IMR-90 (cell line): ENCODE measurements at regions not wholly inside any gene's neighbourhood (a gene's known extent, or its start where the extent isn't known, plus 50 kb on each side); places are given as distances from the start of the nearest gene placed in this dataset.

ENCODE experiments used
- ATAC-seq: fragments of 200-7000 bp; cut with Tn5 transposase; 2 replicates; pipeline ENCODE4 v1.9.1; 2020; ENCODE audit warnings: low read depth, mild to moderate bottlenecking, moderate library complexity
- BruUV-seq: library from RNA; stranded (reverse); fragments of 400-500 nt; replicated peaks from 2 replicates; lab custom pipeline; 2021; lab: Mats Ljungman, UMichigan
- CTCF ChIA-PET: fragments of 300-600 bp; formaldehyde crosslinking; extraction: SDS; loops from one replicate; lab custom pipeline; 2021; ENCODE audit warnings: antibody characterized with exemption; lab: Yijun Ruan, JAX
- POLR2A ChIA-PET: fragments of 300-600 bp; sonication (Branson Sonifier 250); formaldehyde crosslinking; loops from one replicate; lab custom pipeline; 2022; ENCODE audit warnings: antibody characterized with exemption; ENCODE audit not compliant: unreplicated experiment; lab: Charles Lee
- DNase-seq: peaks from one replicate; pipeline ENCODE4 v3.0.0; 2013
- H2AFZ ChIP-seq: replicated peaks from 2 replicates; pipeline ENCODE3; 2013; ENCODE audit warnings: low read length, mild to moderate bottlenecking; ENCODE audit not compliant: poor library complexity
- H2AK5ac ChIP-seq: 2 replicates; pipeline ENCODE4 v1.6.1; 2013; ENCODE audit warnings: low read depth, low read length, inconsistent platforms
- H2AK9ac ChIP-seq: replicated peaks from 2 replicates; pipeline ENCODE3; 2013; ENCODE audit warnings: mild to moderate bottlenecking, low read depth, low read length, moderate library complexity; ENCODE audit not compliant: poor library complexity
- H2BK120ac ChIP-seq: 2 replicates; pipeline ENCODE4 v1.6.1; 2013; ENCODE audit warnings: low read depth, low read length, inconsistent platforms
- H2BK15ac ChIP-seq: 3 replicates; pipeline ENCODE4 v1.6.1; 2013; ENCODE audit warnings: low read depth, low read length, inconsistent platforms
- H2BK20ac ChIP-seq: 2 replicates; pipeline ENCODE4 v1.6.1; 2013; ENCODE audit warnings: low read depth, mild to moderate bottlenecking, inconsistent platforms, low read length, moderate library complexity
- H2BK5ac ChIP-seq: 2 replicates; pipeline ENCODE4 v1.6.1; 2013; ENCODE audit warnings: mild to moderate bottlenecking, low read depth, low read length, inconsistent platforms; ENCODE audit not compliant: poor library complexity, severe bottlenecking
- H3K14ac ChIP-seq: replicated peaks from 2 replicates; pipeline ENCODE4 v1.6.1; 2013; ENCODE audit warnings: low read depth, low read length, inconsistent platforms
- H3K18ac ChIP-seq: 2 replicates; pipeline ENCODE4 v1.6.1; 2013; ENCODE audit warnings: low read depth, low read length, control low read depth
- H3K23ac ChIP-seq: 2 replicates; pipeline ENCODE4 v1.6.1; 2013; ENCODE audit warnings: low read depth, low read length, inconsistent platforms
- H3K27ac ChIP-seq: 2 replicates; pipeline ENCODE4 v1.5.1; 2013; ENCODE audit warnings: mild to moderate bottlenecking, control low read depth, low read length; ENCODE audit not compliant: insufficient read depth
- H3K27me3 ChIP-seq: 2 replicates; pipeline ENCODE4 v1.6.1; 2013; ENCODE audit warnings: low read length; ENCODE audit not compliant: control insufficient read depth, insufficient read depth
- H3K36me3 ChIP-seq: 2 replicates; pipeline ENCODE4 v1.6.1; 2013; ENCODE audit warnings: low read length, mixed read lengths; ENCODE audit not compliant: control insufficient read depth, insufficient read depth
- H3K4ac ChIP-seq: 2 replicates; pipeline ENCODE4 v1.6.1; 2013; ENCODE audit warnings: low read depth, low read length, inconsistent platforms
- H3K4me1 ChIP-seq: 2 replicates; pipeline ENCODE4 v1.6.1; 2013; ENCODE audit warnings: low read length, mixed read lengths; ENCODE audit not compliant: control insufficient read depth, insufficient read depth
- H3K4me2 ChIP-seq: 2 replicates; pipeline ENCODE4 v1.6.1; 2013; ENCODE audit warnings: low read depth, mild to moderate bottlenecking, control low read depth, low read length, moderate library complexity
- H3K4me3 ChIP-seq: 2 replicates; pipeline ENCODE4 v1.5.1; 2013; ENCODE audit warnings: low read depth, mild to moderate bottlenecking, control low read depth, low read length, moderate library complexity; ENCODE audit not compliant: insufficient read depth
- H3K56ac ChIP-seq: 2 replicates; pipeline ENCODE4 v1.6.1; 2013; ENCODE audit warnings: low read length, inconsistent platforms; ENCODE audit not compliant: insufficient read depth; ENCODE audit errors: extremely low read depth
- H3K79me1 ChIP-seq, 2 experiments: 2 replicates each; pipeline ENCODE4 v1.6.1; 2013; ENCODE audit warnings: low read length in 2 of 2, inconsistent platforms in 1 of 2, low read depth in 1 of 2
- H3K9ac ChIP-seq: 2 replicates; pipeline ENCODE4 v1.6.1; 2013; ENCODE audit warnings: low read depth, low read length, control low read depth
- H3K9me1 ChIP-seq: 2 replicates; pipeline ENCODE4 v1.6.1; 2013; ENCODE audit warnings: low read length, inconsistent platforms; ENCODE audit not compliant: insufficient read depth
- H3K9me3 ChIP-seq: 2 replicates; pipeline ENCODE4 v1.6.1; 2013; ENCODE audit warnings: low read length; ENCODE audit not compliant: control insufficient read depth, insufficient read depth
- H4K20me1 ChIP-seq: 2 replicates; pipeline ENCODE4 v1.6.1; 2013; ENCODE audit warnings: low read length, inconsistent platforms; ENCODE audit not compliant: insufficient read depth
- H4K5ac ChIP-seq: 2 replicates; pipeline ENCODE4 v1.6.1; 2013; ENCODE audit warnings: mild to moderate bottlenecking, low read depth, low read length, control low read depth
- H4K8ac ChIP-seq, 2 experiments: 2 replicates each; pipeline ENCODE4 v1.6.1; 2013; ENCODE audit warnings: low read depth in 2 of 2, low read length in 2 of 2, control low read depth in 1 of 2, inconsistent platforms in 1 of 2
- H4K91ac ChIP-seq: 2 replicates; pipeline ENCODE4 v1.6.1; 2013; ENCODE audit warnings: low read depth, low read length, inconsistent platforms; ENCODE audit not compliant: insufficient read depth
- BHLHE40 ChIP-seq: fragments of 150-350 bp; IDR thresholded peaks from 2 replicates; pipeline ENCODE4 v1.6.1; 2016; ENCODE audit warnings: mild to moderate bottlenecking, low read depth, low read length
- CEBPB ChIP-seq: IDR thresholded peaks from 2 replicates; pipeline ENCODE4 v1.6.1; 2012; ENCODE audit warnings: low read depth, low read length, improper control_type of control experiment
- CHD1 ChIP-seq: IDR thresholded peaks from 2 replicates; pipeline ENCODE4 v1.6.1; 2012; ENCODE audit warnings: low read depth, low read length, improper control_type of control experiment
- FOS ChIP-seq: fragments of 150-350 bp; IDR thresholded peaks from 2 replicates; pipeline ENCODE4 v1.6.1; 2016; ENCODE audit warnings: low read depth, low read length
- MAFK ChIP-seq: IDR thresholded peaks from 2 replicates; pipeline ENCODE4 v1.6.1; 2012; ENCODE audit warnings: low read depth, low read length, improper control_type of control experiment
- MAZ ChIP-seq: IDR thresholded peaks from 2 replicates; pipeline ENCODE4 v1.6.1; 2012; ENCODE audit warnings: low read depth, mild to moderate bottlenecking, low read length, improper control_type of control experiment, moderate library complexity, borderline replicate concordance
- MXI1 ChIP-seq: IDR thresholded peaks from 2 replicates; pipeline ENCODE4 v1.6.1; 2012; ENCODE audit warnings: low read depth, mild to moderate bottlenecking, low read length, moderate library complexity, borderline replicate concordance
- NFE2L2 ChIP-seq: fragments of 150-350 bp; IDR thresholded peaks from 2 replicates; pipeline ENCODE4 v1.6.1; 2016; ENCODE audit warnings: low read depth, mild to moderate bottlenecking, low read length
- POLR2A ChIP-seq: IDR thresholded peaks from 2 replicates; pipeline ENCODE4 v1.6.1; 2012; ENCODE audit warnings: mild to moderate bottlenecking, low read depth, low read length
- RAD21 ChIP-seq: IDR thresholded peaks from 2 replicates; pipeline ENCODE4 v1.6.1; 2012; ENCODE audit warnings: low read length, improper control_type of control experiment
- RCOR1 ChIP-seq: IDR thresholded peaks from 2 replicates; pipeline ENCODE4 v1.6.1; 2012; ENCODE audit warnings: mild to moderate bottlenecking, low read length, improper control_type of control experiment; ENCODE audit not compliant: insufficient replicate concordance
- RFX5 ChIP-seq: IDR thresholded peaks from 2 replicates; pipeline ENCODE4 v1.8.0; 2012; ENCODE audit warnings: low read depth, mild to moderate bottlenecking, low read length, moderate library complexity
- SMC3 ChIP-seq: fragments of 150-350 bp; IDR thresholded peaks from 2 replicates; pipeline ENCODE4 v1.6.1; 2016; ENCODE audit warnings: low read depth, mild to moderate bottlenecking, antibody characterized with exemption, low read length, moderate library complexity
- WGBS, 2 experiments: methylation state at CpG; one replicate each; pipeline versions ENCODE4 v1.1.5 to v1.1.7; 2013; ENCODE audit warnings: missing lambda C conversion rate in 2 of 2; ENCODE audit not compliant: insufficient read length in 1 of 2; ENCODE audit errors: extremely low coverage in 2 of 2; 5-methylcytosine and 5-hydroxymethylcytosine counted together
- dilution Hi-C: fragments of 300-500 bp; cut with HindIII; formaldehyde crosslinking; loops from one replicate; pipeline ENCODE4 v1.14.3; 2018; ENCODE audit warnings: low sequenced_read_pairs; ENCODE audit not compliant: unreplicated experiment
- in situ Hi-C: fragments of 300-500 bp; cut with MboI; formaldehyde crosslinking; loops from 3 replicates; pipeline ENCODE4 v1.14.3; 2019; ENCODE audit warnings: low sequenced_read_pairs, inconsistent platforms, mixed read lengths
- intact Hi-C: fragments of 100-400 bp; cut with micrococcal nuclease; formaldehyde crosslinking; loops from 2 replicates; pipeline ENCODE4 v1.10.0; 2022
- TF ChIP-seq, protein P1 (sequence below): fragments of 150-350 bp; IDR thresholded peaks from 2 replicates; pipeline ENCODE4 v1.6.1; 2017; ENCODE audit warnings: mild to moderate bottlenecking, antibody characterized with exemption, low read length, low read depth
- TF ChIP-seq, protein P2 (sequence below): conservative IDR thresholded peaks from 2 replicates; pipeline ENCODE4 v1.5.1; 2012; ENCODE audit warnings: mild to moderate bottlenecking, low read depth, low read length, improper control_type of control experiment
- TF ChIP-seq, protein P3 (sequence below): fragments of 150-350 bp; IDR thresholded peaks from 2 replicates; pipeline ENCODE4 v1.6.1; 2016; ENCODE audit warnings: low read depth, mild to moderate bottlenecking, low read length, moderate library complexity, borderline replicate concordance

DNA sequence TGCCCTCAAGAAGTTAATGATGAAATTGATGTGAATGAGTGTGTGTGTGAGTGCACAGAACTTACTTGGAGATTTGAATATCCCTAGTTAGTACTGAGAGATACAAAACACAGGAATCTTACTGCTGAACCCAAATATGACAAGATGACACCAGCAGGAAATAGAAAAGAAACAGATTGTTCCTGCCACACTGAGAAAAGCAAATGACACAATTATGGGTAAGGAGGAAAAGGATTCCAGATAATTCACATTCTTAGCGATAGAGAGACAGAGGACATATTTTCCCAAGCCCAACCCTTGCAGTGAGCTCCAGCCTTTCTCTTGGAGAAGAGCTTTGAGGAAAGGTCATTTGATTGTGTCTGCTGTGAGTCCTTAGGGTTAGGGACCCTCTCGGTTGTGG, 105.7 kb upstream of the SMIM21 start:
- H2AFZ ChIP-seq, result no peak overlapping the region
- intact Hi-C loops, result no loop called here

More for the DNA sequence above, 105.7 kb upstream of the SMIM21 start:
- no peak for TF ChIP-seq RAD21
- TF ChIP-seq, protein P1, sequence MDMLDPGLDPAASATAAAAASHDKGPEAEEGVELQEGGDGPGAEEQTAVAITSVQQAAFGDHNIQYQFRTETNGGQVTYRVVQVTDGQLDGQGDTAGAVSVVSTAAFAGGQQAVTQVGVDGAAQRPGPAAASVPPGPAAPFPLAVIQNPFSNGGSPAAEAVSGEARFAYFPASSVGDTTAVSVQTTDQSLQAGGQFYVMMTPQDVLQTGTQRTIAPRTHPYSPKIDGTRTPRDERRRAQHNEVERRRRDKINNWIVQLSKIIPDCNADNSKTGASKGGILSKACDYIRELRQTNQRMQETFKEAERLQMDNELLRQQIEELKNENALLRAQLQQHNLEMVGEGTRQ, result no peak
- TF ChIP-seq MXI1, result no peak
- TF ChIP-seq POLR2A, result no peak
- TF ChIP-seq CEBPB, result no peak
- TF ChIP-seq, protein P2, sequence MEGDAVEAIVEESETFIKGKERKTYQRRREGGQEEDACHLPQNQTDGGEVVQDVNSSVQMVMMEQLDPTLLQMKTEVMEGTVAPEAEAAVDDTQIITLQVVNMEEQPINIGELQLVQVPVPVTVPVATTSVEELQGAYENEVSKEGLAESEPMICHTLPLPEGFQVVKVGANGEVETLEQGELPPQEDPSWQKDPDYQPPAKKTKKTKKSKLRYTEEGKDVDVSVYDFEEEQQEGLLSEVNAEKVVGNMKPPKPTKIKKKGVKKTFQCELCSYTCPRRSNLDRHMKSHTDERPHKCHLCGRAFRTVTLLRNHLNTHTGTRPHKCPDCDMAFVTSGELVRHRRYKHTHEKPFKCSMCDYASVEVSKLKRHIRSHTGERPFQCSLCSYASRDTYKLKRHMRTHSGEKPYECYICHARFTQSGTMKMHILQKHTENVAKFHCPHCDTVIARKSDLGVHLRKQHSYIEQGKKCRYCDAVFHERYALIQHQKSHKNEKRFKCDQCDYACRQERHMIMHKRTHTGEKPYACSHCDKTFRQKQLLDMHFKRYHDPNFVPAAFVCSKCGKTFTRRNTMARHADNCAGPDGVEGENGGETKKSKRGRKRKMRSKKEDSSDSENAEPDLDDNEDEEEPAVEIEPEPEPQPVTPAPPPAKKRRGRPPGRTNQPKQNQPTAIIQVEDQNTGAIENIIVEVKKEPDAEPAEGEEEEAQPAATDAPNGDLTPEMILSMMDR, result no peak
- no peak for TF ChIP-seq FOS
- no peak for TF ChIP-seq BHLHE40
- TF ChIP-seq, protein P3, sequence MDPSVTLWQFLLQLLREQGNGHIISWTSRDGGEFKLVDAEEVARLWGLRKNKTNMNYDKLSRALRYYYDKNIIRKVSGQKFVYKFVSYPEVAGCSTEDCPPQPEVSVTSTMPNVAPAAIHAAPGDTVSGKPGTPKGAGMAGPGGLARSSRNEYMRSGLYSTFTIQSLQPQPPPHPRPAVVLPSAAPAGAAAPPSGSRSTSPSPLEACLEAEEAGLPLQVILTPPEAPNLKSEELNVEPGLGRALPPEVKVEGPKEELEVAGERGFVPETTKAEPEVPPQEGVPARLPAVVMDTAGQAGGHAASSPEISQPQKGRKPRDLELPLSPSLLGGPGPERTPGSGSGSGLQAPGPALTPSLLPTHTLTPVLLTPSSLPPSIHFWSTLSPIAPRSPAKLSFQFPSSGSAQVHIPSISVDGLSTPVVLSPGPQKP, result no peak
- no peak for TF ChIP-seq MAFK
- TF ChIP-seq SMC3, result no peak
- TF ChIP-seq RCOR1, result no peak
- TF ChIP-seq RFX5, result no peak
- no peak for TF ChIP-seq MAZ
- TF ChIP-seq CHD1, result no peak
- no peak for TF ChIP-seq NFE2L2
- ATAC-seq (no peak), DNase-seq (no peak)
- CTCF ChIA-PET, result no interaction called here
- Histone ChIP-seq H3K36me3 (no peaks in the 10 kb centered on the region), H3K18ac (0 out of 2 replicates have a peak overlapping the region, but pooled peaks have one; percentile 26), H2BK5ac (no peak overlapping the region), H3K9ac (no peak overlapping the region), H3K27ac (no peak overlapping the region), H2AK9ac (no peak overlapping the region), H2AK5ac (no peak overlapping the region), H3K56ac (no peak overlapping the region), H4K20me1 (no peaks in the 10 kb centered on the region), H4K5ac (no peak overlapping the region), H2BK20ac (peak overlapping the region; percentile 40; the same call in 1 of the 2 replicates), H3K27me3 (no peaks in the 10 kb centered on the region), H4K8ac (no peak overlapping the region), H2BK120ac (peak overlapping the region; percentile 63; the same call in 1 of the 2 replicates), H4K91ac (no peak overlapping the region; the same call in 1 of the 2 replicates), H3K4me3 (no peak overlapping the region), H3K4me1 (peaks cover 20% of the 10 kb centered on the region), H3K14ac (no peak overlapping the region), H3K9me3 (no peaks in the 10 kb centered on the region), H3K23ac (no peak overlapping the region), H3K79me1 (no peaks in the 10 kb centered on the region), H3K4ac (0 out of 2 replicates have a peak overlapping the region, but pooled peaks have one; percentile 21), H2BK15ac (no peak overlapping the region), H3K4me2 (no peak overlapping the region), H3K9me1 (peaks cover 7% of the 10 kb centered on the region)
- BruUV-seq, result no TSS peak
- in situ Hi-C loops, result no loop called here
- POLR2A ChIA-PET, result no interaction called here
- dilution Hi-C loops, result no loop called here
- WGBS, 2 experiments, result no CpG with 5 or more reads among the region's 2 CpGs
